Esophagus squamous epithelium (tissue), 4 donors: ENCODE measurements at regions not wholly inside any gene's neighbourhood (a gene's known extent, or its start where the extent isn't known, plus 50 kb on each side); places are given as distances from the start of the nearest gene placed in this dataset.

Experiments used
- POLR2A ChIP-seq, 4 donors: fragments of 450-650 bp; IDR thresholded peaks; one replicate each; pipeline ENCODE4 v1.6.1; 2017; ENCODE audit warnings: antibody characterized with exemption in 4 of 4, mild to moderate bottlenecking in 4 of 4, moderate library complexity in 3 of 4
- TF ChIP-seq, protein P1 (sequence below), 6 experiments: fragments of 450-650 bp in 4 of 6; fragments of 200-600 bp in 2 of 6; sonication (generic) in 2 of 6; IDR thresholded peaks; one replicate each; pipeline ENCODE4 v1.5.1; 2016 to 2019; ENCODE audit warnings: antibody characterized with exemption in 6 of 6, mild to moderate bottlenecking in 4 of 6, moderate library complexity in 4 of 6

DNA sequence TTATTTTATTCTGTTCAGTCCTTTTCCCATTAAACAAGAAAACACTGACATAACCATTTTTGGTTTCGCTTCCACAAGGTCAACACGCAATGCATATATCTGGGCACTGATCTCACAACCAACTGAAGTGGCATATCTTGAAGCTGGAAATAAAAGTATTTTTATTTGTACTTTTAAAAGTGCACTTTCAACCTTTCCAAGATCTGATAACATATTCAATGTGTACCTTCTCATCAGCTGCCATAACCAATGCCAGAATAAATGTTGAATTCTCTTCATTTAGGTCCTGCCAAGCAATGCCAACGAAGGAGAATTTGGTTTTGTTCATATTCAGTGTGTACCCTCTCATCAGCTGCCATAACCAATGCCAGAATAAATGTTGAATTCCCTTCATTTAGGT lies 148.9 kb upstream of the CEP126 start:
- TF ChIP-seq POLR2A (IDR thresholded peaks at IDR 0.05), result no peak
- TF ChIP-seq, protein P1, sequence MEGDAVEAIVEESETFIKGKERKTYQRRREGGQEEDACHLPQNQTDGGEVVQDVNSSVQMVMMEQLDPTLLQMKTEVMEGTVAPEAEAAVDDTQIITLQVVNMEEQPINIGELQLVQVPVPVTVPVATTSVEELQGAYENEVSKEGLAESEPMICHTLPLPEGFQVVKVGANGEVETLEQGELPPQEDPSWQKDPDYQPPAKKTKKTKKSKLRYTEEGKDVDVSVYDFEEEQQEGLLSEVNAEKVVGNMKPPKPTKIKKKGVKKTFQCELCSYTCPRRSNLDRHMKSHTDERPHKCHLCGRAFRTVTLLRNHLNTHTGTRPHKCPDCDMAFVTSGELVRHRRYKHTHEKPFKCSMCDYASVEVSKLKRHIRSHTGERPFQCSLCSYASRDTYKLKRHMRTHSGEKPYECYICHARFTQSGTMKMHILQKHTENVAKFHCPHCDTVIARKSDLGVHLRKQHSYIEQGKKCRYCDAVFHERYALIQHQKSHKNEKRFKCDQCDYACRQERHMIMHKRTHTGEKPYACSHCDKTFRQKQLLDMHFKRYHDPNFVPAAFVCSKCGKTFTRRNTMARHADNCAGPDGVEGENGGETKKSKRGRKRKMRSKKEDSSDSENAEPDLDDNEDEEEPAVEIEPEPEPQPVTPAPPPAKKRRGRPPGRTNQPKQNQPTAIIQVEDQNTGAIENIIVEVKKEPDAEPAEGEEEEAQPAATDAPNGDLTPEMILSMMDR (IDR thresholded peaks at IDR 0.05), result no peak
